ENCODE measurements at regions not wholly inside any gene's neighbourhood (a gene's known extent, or its start where the extent isn't known, plus 50 kb on each side); places are given as distances from the start of the nearest gene placed in this dataset.

DNA sequence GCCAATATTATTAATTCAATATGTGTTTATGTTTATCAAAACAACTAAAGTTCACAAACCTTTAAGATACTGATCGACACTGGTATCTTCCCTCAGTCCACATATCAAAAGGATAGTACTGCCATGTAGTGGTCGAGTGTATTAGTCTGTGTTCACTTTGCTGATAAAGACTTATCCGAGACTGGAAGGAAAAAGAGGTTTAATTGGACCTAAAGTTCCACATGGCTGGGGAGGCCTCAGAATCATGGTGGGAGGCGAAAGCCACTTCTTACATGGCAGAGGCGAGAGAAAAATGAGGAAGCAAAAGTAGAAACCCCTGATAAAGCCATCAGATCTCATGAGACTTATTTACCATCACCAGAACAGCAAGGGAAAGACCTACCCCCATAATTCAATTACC is 325.4 kb upstream of the PHF14 start:
- TF ChIP-seq POLR2A (IDR thresholded peaks at IDR 0.05), result no peak
- TF ChIP-seq, protein P1, sequence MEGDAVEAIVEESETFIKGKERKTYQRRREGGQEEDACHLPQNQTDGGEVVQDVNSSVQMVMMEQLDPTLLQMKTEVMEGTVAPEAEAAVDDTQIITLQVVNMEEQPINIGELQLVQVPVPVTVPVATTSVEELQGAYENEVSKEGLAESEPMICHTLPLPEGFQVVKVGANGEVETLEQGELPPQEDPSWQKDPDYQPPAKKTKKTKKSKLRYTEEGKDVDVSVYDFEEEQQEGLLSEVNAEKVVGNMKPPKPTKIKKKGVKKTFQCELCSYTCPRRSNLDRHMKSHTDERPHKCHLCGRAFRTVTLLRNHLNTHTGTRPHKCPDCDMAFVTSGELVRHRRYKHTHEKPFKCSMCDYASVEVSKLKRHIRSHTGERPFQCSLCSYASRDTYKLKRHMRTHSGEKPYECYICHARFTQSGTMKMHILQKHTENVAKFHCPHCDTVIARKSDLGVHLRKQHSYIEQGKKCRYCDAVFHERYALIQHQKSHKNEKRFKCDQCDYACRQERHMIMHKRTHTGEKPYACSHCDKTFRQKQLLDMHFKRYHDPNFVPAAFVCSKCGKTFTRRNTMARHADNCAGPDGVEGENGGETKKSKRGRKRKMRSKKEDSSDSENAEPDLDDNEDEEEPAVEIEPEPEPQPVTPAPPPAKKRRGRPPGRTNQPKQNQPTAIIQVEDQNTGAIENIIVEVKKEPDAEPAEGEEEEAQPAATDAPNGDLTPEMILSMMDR (IDR thresholded peaks at IDR 0.05), result no peak
